Large intestine (tissue), 3 donors: ENCODE measurements at regions not wholly inside any gene's neighbourhood (a gene's known extent, or its start where the extent isn't known, plus 50 kb on each side); places are given as distances from the start of the nearest gene placed in this dataset.

Experiments used
- DNase-seq, 2 donors: peaks; one replicate each; pipeline versions ENCODE4 v3.0.0 to v3.0.0-alpha.2; 2013
- H3K27ac ChIP-seq: one replicate; pipeline ENCODE4 v1.5.1; 2013; ENCODE audit warnings: low read length
- H3K27me3 ChIP-seq: 2 replicates; pipeline ENCODE4 v1.6.1; 2013; ENCODE audit warnings: low read length; ENCODE audit not compliant: control insufficient read depth, insufficient read depth
- H3K36me3 ChIP-seq: 2 replicates; pipeline ENCODE4 v1.6.1; 2013; ENCODE audit warnings: low read length; ENCODE audit not compliant: control insufficient read depth, insufficient read depth
- H3K4me1 ChIP-seq: one replicate; pipeline ENCODE4 v1.6.1; 2013; ENCODE audit warnings: low read length; ENCODE audit not compliant: control insufficient read depth, insufficient read depth
- H3K4me3 ChIP-seq: one replicate; pipeline ENCODE4 v1.5.1; 2013; ENCODE audit warnings: low read length
- H3K9me3 ChIP-seq: one replicate; pipeline ENCODE4 v1.6.1; 2013; ENCODE audit warnings: mild to moderate bottlenecking, low read depth, low read length, moderate library complexity; ENCODE audit not compliant: control insufficient read depth
- WGBS: methylation state at CpG from one replicate; pipeline ENCODE4 v1.1.5; 2013; ENCODE audit warnings: low lambda C conversion rate; ENCODE audit not compliant: insufficient coverage; 5-methylcytosine and 5-hydroxymethylcytosine counted together

DNA sequence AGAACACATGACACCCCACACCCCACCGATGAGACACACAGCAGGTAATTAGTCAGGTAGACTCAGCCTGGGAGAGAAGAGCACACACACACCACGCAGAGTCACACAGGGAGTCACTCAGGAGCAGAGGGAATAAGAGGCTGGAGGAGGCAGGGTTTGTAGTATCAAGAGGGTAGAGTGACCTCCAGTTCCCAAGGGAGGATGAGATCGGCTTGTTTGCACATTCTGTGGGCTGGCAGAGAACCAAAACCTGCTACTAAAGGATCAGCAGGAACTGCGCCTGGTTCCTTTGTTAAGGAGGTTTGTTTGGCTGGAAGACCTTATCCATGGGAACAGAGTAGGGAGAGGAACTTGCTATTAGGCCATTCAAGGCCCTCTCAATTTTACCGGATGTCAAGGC, 281.4 kb upstream of the SLCO3A1 start:
- H3K4me1 ChIP-seq, result no peaks in the 10 kb centered on the region
- H3K4me3 ChIP-seq, result no peak overlapping the region
- H3K36me3 ChIP-seq, result no peaks in the 10 kb centered on the region
- no peaks in the 10 kb centered on the region for H3K9me3 ChIP-seq
- no peak overlapping the region for H3K27ac ChIP-seq
- WGBS, result no CpG with 5 or more reads among the region's 5 CpGs
- no peak for DNase-seq
- no peaks in the 10 kb centered on the region for H3K27me3 ChIP-seq

DNA sequence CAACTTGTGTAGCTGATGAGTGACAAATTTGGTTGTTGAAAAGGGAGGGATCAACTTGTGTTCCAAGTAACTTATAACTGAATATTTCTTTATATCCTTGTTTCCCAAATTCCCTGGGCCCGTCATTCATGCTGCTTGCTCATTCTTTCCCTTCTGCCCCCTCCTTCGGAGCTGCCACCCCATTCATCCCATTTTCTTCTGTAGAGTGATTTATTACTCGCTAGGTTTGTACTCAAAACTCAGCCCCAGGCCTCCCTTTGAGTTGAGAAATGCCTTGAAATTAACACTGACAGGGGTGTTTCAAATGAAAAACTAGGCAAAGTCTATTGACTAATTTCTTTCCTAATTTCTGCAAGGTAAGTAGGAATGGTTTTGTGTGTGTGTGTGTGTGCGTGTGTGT, 277.4 kb upstream of the SLCO3A1 start:
- no peaks in the 10 kb centered on the region for H3K36me3 ChIP-seq
- no peak for DNase-seq

DNA sequence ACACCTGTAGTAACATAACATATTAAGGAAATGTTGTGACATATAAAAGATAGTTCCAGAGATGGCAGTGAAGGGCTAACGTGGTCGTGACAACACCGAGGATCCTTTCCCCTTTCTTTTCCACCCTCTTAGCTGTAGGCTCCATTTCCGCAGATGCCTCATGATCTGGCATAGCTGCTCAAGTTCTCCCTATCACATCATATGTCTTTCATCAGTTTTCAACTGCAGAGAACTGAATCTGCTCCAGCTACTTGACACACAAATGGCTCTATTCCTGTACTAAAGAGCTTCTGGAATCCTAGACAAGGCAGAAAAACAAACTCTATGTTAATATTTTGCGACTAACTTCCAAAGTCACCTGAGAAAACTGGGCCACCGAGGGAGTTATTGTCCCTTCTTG, 275.0 kb upstream of the SLCO3A1 start:
- Histone ChIP-seq H3K9me3 (no peaks in the 10 kb centered on the region), H3K4me3 (no peak overlapping the region), H3K27me3 (no peaks in the 10 kb centered on the region), H3K36me3 (no peaks in the 10 kb centered on the region), H3K4me1 (no peaks in the 10 kb centered on the region), H3K27ac (no peak overlapping the region)
- no CpG with 5 or more reads among the region's 6 CpGs for WGBS
- DNase-seq, result no peak

More for the DNA sequence above, 277.4 kb upstream of the SLCO3A1 start:
- no peak overlapping the region for H3K27ac ChIP-seq
- H3K4me3 ChIP-seq, result no peak overlapping the region
- no peaks in the 10 kb centered on the region for H3K4me1 ChIP-seq
- WGBS, result 70% methylated on average over 2 of the region's 4 CpGs
- no peaks in the 10 kb centered on the region for H3K27me3 ChIP-seq
- no peaks in the 10 kb centered on the region for H3K9me3 ChIP-seq

DNA sequence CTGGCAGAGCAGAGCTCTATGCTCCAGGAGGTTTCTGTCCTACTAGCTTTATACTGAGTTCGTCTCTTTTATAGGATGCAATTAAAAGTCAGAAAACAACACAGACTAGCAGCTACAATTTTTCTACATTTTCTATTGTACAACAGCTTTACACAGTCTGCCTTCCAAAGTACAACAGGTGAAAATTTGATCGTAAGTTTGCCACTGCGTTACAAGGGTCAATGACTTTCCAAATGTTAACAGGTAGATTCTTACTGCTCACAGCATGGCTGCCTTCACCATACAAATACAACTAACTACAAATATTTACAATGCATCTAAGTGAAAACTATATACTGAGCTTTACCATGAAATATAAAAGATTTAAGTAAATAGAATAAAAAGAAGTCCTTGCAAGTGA, 268.6 kb upstream of the SLCO3A1 start:
- Histone ChIP-seq H3K4me3 (no peak overlapping the region), H3K27ac (no peak overlapping the region), H3K27me3 (no peaks in the 10 kb centered on the region), H3K36me3 (no peaks in the 10 kb centered on the region), H3K4me1 (no peaks in the 10 kb centered on the region), H3K9me3 (no peaks in the 10 kb centered on the region)
- DNase-seq, result no peak
- 70% methylated on average over 3 of the region's 3 CpGs for WGBS

DNA sequence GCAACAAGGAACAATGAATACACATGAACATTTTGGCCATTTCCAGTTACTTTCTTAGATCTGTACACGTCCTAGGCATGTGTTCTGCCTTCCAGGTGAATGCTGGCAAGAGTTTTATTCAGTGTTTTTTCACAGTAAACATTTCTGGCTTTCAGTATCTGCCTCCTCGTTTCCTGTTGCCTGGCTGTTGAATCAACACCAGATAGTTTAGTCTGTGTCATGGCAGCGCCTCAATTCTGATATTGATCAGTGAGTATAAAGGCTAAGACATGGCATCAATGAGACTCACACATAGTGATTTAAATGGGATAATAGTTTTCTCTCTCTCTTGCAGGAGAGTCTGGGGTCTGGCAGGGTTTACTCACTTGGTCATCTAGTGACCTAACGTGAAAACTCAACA, 266.9 kb upstream of the SLCO3A1 start:
- WGBS, result 100% methylated on average over 1 of the region's 4 CpGs
- Histone ChIP-seq H3K4me1 (no peaks in the 10 kb centered on the region), H3K4me3 (no peak overlapping the region), H3K36me3 (no peaks in the 10 kb centered on the region), H3K27ac (no peak overlapping the region), H3K9me3 (no peaks in the 10 kb centered on the region), H3K27me3 (no peaks in the 10 kb centered on the region)
- no peak for DNase-seq

DNA sequence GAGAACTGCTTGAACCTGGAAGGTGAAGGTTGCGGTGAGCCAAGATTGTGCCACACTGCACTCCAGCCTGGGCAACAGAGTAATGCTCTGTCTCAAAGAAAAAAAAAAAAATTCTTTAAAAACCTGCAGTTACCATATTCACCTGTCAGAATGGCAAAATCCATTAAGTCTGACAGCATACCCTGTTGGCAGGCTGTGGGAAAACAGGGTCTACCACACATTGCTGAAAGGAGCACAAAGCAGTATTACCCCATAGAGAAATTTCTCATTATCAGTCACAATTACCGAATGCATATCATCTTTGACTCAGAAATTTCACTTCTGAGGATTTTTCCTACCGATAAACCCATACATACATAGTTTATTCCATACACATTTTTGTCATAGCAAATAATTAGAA, 264.1 kb upstream of the SLCO3A1 start:
- H3K9me3 ChIP-seq, result no peaks in the 10 kb centered on the region
- H3K36me3 ChIP-seq, result no peaks in the 10 kb centered on the region
- 89% methylated on average over 2 of the region's 3 CpGs for WGBS
- no peak overlapping the region for H3K4me3 ChIP-seq
- no peaks in the 10 kb centered on the region for H3K4me1 ChIP-seq
- H3K27ac ChIP-seq, result no peak overlapping the region
- no peak for DNase-seq
- no peaks in the 10 kb centered on the region for H3K27me3 ChIP-seq

DNA sequence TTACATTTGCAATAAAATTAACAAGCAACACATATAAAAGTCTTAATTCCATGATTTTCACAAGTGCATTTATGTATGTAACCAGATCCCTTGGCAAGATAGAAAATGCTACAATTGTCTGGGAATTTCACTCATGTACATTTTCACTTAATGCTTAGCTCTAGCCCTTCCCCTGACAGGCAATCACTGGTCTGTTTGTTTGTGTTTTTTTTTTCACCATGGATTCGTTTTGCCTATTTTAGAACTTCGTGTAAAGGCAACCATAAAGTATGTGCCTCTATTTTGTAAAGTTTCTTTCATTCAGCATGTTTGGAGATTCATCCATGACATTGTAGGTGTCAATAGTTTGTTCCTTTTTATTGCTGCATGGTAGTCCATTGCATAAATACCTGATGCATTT, 260.9 kb upstream of the SLCO3A1 start:
- WGBS, result no CpG with 5 or more reads among the region's 2 CpGs
- Histone ChIP-seq H3K36me3 (no peaks in the 10 kb centered on the region), H3K27ac (no peak overlapping the region), H3K4me1 (no peaks in the 10 kb centered on the region), H3K27me3 (no peaks in the 10 kb centered on the region), H3K9me3 (no peaks in the 10 kb centered on the region), H3K4me3 (no peak overlapping the region)
- DNase-seq, result no peak

DNA sequence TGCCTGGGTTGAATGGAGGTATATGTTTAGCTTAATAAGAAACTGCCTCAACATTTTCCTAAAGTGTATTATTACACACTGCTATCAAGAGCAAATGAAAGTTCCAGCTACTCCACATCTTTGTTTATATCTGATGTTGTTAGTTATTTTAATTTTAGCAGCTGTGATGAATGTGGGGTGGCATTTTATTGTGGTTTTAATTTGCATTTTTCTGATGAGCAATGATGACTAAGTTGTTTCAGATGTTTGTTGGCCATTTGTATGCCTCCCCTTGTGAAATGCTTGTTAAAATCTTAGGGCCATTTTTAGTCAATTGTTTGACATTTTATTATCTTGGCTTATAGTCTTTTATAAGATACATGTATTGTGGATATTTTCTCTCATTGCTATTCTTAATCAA, 260.4 kb upstream of the SLCO3A1 start:
- Histone ChIP-seq H3K9me3 (no peaks in the 10 kb centered on the region), H3K27me3 (no peaks in the 10 kb centered on the region), H3K27ac (no peak overlapping the region), H3K36me3 (no peaks in the 10 kb centered on the region), H3K4me1 (no peaks in the 10 kb centered on the region), H3K4me3 (no peak overlapping the region)
- no peak for DNase-seq

DNA sequence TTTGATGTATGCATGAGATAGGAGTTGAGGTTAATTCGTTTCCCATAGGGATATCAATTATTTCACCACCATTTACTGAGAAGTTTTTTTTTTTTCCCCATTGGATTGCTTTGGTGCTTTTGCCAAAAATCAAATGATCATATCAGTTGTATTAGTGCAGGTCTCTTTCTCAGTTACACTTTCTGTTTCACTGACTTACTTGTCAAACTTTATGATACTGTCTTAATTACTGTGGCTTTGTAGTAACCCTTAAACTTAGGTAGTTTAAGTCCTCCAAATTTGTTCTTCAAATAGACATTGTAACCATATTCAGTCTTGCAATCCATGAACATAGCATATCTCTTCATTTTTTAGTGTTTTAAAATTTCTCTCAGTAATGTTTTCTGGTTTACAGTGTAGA, 259.9 kb upstream of the SLCO3A1 start:
- no peak for DNase-seq
- no peak overlapping the region for H3K27ac ChIP-seq
- no peaks in the 10 kb centered on the region for H3K4me1 ChIP-seq
- H3K9me3 ChIP-seq, result no peaks in the 10 kb centered on the region
- peaks cover 2% of the 10 kb centered on the region for H3K27me3 ChIP-seq
- 100% methylated on average over 1 of the region's 1 CpG for WGBS
- no peak overlapping the region for H3K4me3 ChIP-seq
- H3K36me3 ChIP-seq, result no peaks in the 10 kb centered on the region

DNA sequence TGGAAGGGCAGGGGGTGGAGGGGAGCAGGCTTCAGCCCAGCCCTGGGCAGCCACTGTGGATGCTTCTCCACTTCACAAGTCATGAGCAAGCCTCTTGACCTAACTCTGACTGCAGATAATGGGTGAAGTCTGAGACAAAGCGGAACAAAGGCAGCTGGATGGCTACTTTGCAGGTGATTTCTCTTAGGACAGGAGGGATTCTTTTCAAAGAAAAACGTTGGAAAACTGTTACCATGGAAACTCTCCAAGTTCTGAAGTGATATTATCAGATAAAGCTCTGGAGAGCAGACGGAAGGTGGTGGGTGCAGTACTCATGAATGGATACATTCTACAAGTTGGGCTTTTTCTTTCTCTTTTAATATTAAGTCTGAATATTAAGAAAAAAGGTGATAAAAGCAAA, 254.2 kb upstream of the SLCO3A1 start:
- no peak for DNase-seq
- 18% methylated on average over 2 of the region's 3 CpGs for WGBS
- no peaks in the 10 kb centered on the region for H3K9me3 ChIP-seq
- no peaks in the 10 kb centered on the region for H3K36me3 ChIP-seq
- no peak overlapping the region for H3K27ac ChIP-seq
- H3K4me3 ChIP-seq, result no peak overlapping the region
- H3K4me1 ChIP-seq, result no peaks in the 10 kb centered on the region
- peaks cover 8% of the 10 kb centered on the region for H3K27me3 ChIP-seq

DNA sequence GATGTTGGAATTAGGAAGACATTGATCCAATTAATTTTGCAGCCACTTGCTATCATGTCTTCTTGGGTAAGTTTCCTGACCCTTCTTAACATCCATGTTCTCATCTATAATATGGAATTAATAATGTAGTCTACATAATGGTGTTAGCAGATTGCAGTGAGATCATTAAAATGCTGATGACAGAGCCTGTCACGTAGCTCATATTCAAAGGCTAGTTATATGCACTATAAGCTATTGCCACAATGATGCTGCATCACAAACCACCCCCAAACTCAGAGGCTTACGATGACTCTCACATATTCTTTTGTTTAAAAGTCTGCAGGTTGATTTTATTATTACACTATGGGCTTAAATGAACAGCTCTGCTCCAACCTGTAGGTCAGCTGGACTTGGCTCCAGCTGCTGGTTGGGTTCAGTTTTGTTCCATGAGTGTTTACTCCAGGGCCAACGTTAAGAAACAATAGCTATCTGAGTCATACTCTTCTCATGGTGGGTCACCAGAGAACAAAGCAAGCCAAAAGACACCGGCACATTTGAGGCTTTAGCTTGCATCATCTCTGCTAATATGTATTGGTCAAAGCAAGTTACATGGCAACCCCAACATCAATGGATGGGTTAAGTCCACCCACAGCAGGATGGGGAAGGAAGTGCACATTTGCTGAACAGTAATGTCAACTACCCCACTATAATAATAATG, 250.0 kb upstream of the SLCO3A1 start:
- H3K36me3 ChIP-seq, result no peaks in the 10 kb centered on the region
- no peak overlapping the region for H3K27ac ChIP-seq
- H3K9me3 ChIP-seq, result no peaks in the 10 kb centered on the region
- DNase-seq, result no peak
- H3K4me3 ChIP-seq, result no peak overlapping the region
- H3K27me3 ChIP-seq, result peaks cover 7% of the 10 kb centered on the region
- no CpG with 5 or more reads among the region's 4 CpGs for WGBS
- H3K4me1 ChIP-seq, result no peaks in the 10 kb centered on the region
